K562 (cell line): ENCODE measurements at regions not wholly inside any gene's neighbourhood (a gene's known extent, or its start where the extent isn't known, plus 50 kb on each side); places are given as distances from the start of the nearest gene placed in this dataset.

Experiments
- ATAC-seq: fragments of 200-7000 bp; cut with Tn5 transposase; 3 replicates; pipeline ENCODE4 v1.9.1; 2020; ENCODE audit warnings: moderate library complexity
- BruUV-seq: library from RNA; stranded (reverse); fragments of 400-500 nt; replicated peaks from 2 replicates; lab custom pipeline; 2021; lab: Mats Ljungman, UMichigan
- CTCF ChIA-PET: fragments of 300-600 bp; formaldehyde crosslinking; extraction: SDS; loops from one replicate; lab custom pipeline; 2021; ENCODE audit warnings: low intra/inter-chr PET ratio; lab: Yijun Ruan, JAX
- POLR2A ChIA-PET: fragments of 300-600, 350-650 bp; sonication (Branson Sonifier 250); formaldehyde crosslinking; extraction: SDS; loops from one replicate; lab custom pipeline; 2021; ENCODE audit warnings: antibody characterized with exemption, inconsistent platforms; lab: Yijun Ruan, JAX
- DNase-seq, 4 experiments: peaks; one replicate each; pipeline versions ENCODE4 v3.0.0 to v3.0.0-alpha.2; 2011 to 2018; ENCODE audit warnings: low spot score in 3 of 4, mixed read lengths in 3 of 4; ENCODE audit errors: extremely low read depth in 1 of 4
- FAIRE-seq: peaks from 2 replicates; lab custom pipeline; 2011; peaks lifted over from hg19 to GRCh38; lab: Jason Lieb, UNC
- H2AFZ ChIP-seq: 2 replicates; pipeline ENCODE4 v1.6.0; 2011; ENCODE audit warnings: low read depth, low read length, control low read depth, inconsistent platforms
- H3K27ac ChIP-seq: fragments of 200-600 bp; 3 replicates; pipeline ENCODE4 v1.8.0; 2011; ENCODE audit warnings: low read depth, mild to moderate bottlenecking, control low read depth, inconsistent platforms, low read length, moderate library complexity, mixed read lengths; ENCODE audit errors: extremely low read depth
- H3K27me3 ChIP-seq, 2 experiments: fragments of 300-600 bp in 1 of 2; 2 replicates in 1 of 2; 3 replicates in 1 of 2; pipeline versions ENCODE4 v1.6.0 to v1.8.0; 2011; ENCODE audit warnings: inconsistent platforms in 2 of 2, low read length in 2 of 2, mild to moderate bottlenecking in 1 of 2, mixed read lengths in 1 of 2, moderate library complexity in 1 of 2; ENCODE audit not compliant: control insufficient read depth in 2 of 2, insufficient read depth in 2 of 2
- H3K36me3 ChIP-seq: fragments of 300-600 bp; 3 replicates; pipeline ENCODE4 v1.8.0; 2011; ENCODE audit warnings: mild to moderate bottlenecking, low read length, inconsistent platforms; ENCODE audit not compliant: control insufficient read depth, insufficient read depth
- H3K4me1 ChIP-seq, 2 experiments: fragments of 200-600 bp in 1 of 2; replicated peaks in 1 of 2; 2 replicates in 1 of 2; 3 replicates in 1 of 2; pipeline versions ENCODE4 v1.5.1 to v1.8.0; 2011; ENCODE audit warnings: inconsistent platforms in 2 of 2, low read length in 2 of 2, mild to moderate bottlenecking in 1 of 2, mixed read lengths in 1 of 2, moderate library complexity in 1 of 2; ENCODE audit not compliant: control insufficient read depth in 2 of 2, insufficient read depth in 2 of 2
- H3K4me2 ChIP-seq: 2 replicates; pipeline ENCODE4 v1.6.1; 2011; ENCODE audit warnings: low read length, control low read depth, inconsistent platforms, mixed read lengths; ENCODE audit not compliant: insufficient read depth
- H3K4me3 ChIP-seq: fragments of 200-600 bp; sonication (generic), shearing (Covaris generic); 2 replicates; pipeline ENCODE4 v1.5.1; 2016; ENCODE audit warnings: control low read depth, inconsistent platforms
- H3K79me2 ChIP-seq: fragments of 200-600 bp; 3 replicates; pipeline ENCODE4 v1.8.0; 2011; ENCODE audit warnings: low read length, inconsistent platforms; ENCODE audit not compliant: control insufficient read depth, insufficient read depth
- H3K9ac ChIP-seq, 2 experiments: 2 replicates each; pipeline versions ENCODE4 v1.6.0 to v1.6.1; 2011; ENCODE audit warnings: low read depth in 2 of 2, low read length in 2 of 2, control low read depth in 1 of 2, inconsistent platforms in 1 of 2, mild to moderate bottlenecking in 1 of 2, mixed read lengths in 1 of 2; ENCODE audit not compliant: insufficient read depth in 1 of 2
- H3K9me1 ChIP-seq: one replicate; pipeline ENCODE4 v1.6.0; 2011; ENCODE audit warnings: inconsistent platforms, mild to moderate bottlenecking, low read length, moderate library complexity; ENCODE audit not compliant: control insufficient read depth, insufficient read depth
- H3K9me3 ChIP-seq: replicated peaks from 2 replicates; pipeline ENCODE4 v1.5.1; 2011; ENCODE audit warnings: low read depth, low read length, inconsistent platforms; ENCODE audit not compliant: control insufficient read depth, insufficient read depth
- H4K20me1 ChIP-seq: replicated peaks from 2 replicates; pipeline ENCODE4 v1.6.1; 2011; ENCODE audit warnings: low read length, inconsistent platforms, mixed read lengths; ENCODE audit not compliant: control insufficient read depth, insufficient read depth
- E2F3 ChIP-seq: fragments of 250-450 bp; sonication (Bioruptor Pico); IDR thresholded peaks from 2 replicates; pipeline ENCODE4 v1.4.0; 2020; ENCODE audit warnings: mild to moderate bottlenecking
- HNRNPL ChIP-seq: fragments of 200-400 bp; formaldehyde crosslinking; IDR thresholded peaks from 2 replicates; pipeline ENCODE4 v1.6.1; 2017; ENCODE audit warnings: low read depth, mild to moderate bottlenecking, low read length
- MEIS2 ChIP-seq: fragments of 450-650 bp; IDR thresholded peaks from 2 replicates; pipeline ENCODE4 v1.6.1; 2014; ENCODE audit warnings: mild to moderate bottlenecking; ENCODE audit not compliant: partially characterized antibody
- SRSF7 ChIP-seq: fragments of 200-400 bp; formaldehyde crosslinking; optimal IDR thresholded peaks from 2 replicates; pipeline ENCODE3; 2017; ENCODE audit warnings: mild to moderate bottlenecking, low read depth, low read length
- ZKSCAN1 ChIP-seq: fragments of 150-350 bp; IDR thresholded peaks from 2 replicates; pipeline ENCODE4 v1.6.1; 2016; ENCODE audit warnings: low read depth, low read length
- ZKSCAN8 ChIP-seq: fragments of 200-800 bp; sonication (Bioruptor generic); IDR thresholded peaks from 2 replicates; pipeline ENCODE4 v1.6.1; 2016; ENCODE audit warnings: missing genetic modification characterization, missing compliant biosample characterization
- WGBS: fragments of 100-300 bp; shearing (Covaris generic); methylation state at CpG from one replicate; pipeline ENCODE4 v1.1.6; 2016; ENCODE audit warnings: low coverage, mixed read lengths; ENCODE audit not compliant: insufficient coverage; ENCODE audit errors: missing lambda C conversion rate; 5-methylcytosine and 5-hydroxymethylcytosine counted together
- in situ Hi-C: fragments of 300-500 bp; cut with MboI; formaldehyde crosslinking; loops from 4 replicates; pipeline ENCODE4 v1.15.0; 2018; ENCODE audit warnings: inconsistent platforms, mixed read lengths
- intact Hi-C: fragments of 100-400 bp; cut with micrococcal nuclease; formaldehyde crosslinking; loops from 2 replicates; pipeline ENCODE4 v1.14.2; 2022
- TF ChIP-seq, protein P1 (sequence below): fragments of 250-450 bp; sonication (Bioruptor Pico); IDR thresholded peaks from 2 replicates; pipeline ENCODE4 v1.8.0; 2021; ENCODE audit warnings: mild to moderate bottlenecking, moderate library complexity
- TF ChIP-seq, protein P2 (sequence below): sonication (generic); formaldehyde crosslinking; IDR thresholded peaks from 2 replicates; pipeline ENCODE4 v1.8.1; 2023; ENCODE audit warnings: mild to moderate bottlenecking, missing genetic modification reagents, moderate library complexity

- H4K20me1 ChIP-seq, result no peaks in the 10 kb centered on the region
- no peaks in the 10 kb centered on the region for H3K27me3 ChIP-seq
- H3K4me3 ChIP-seq, result no peak overlapping the region
- CTCF ChIA-PET, result no interaction called here
- BruUV-seq, result no TSS peak
- H3K4me2 ChIP-seq, result no peak overlapping the region
- no peak for TF ChIP-seq ZKSCAN8
- TF ChIP-seq ZKSCAN1, result no peak
- TF ChIP-seq, protein P1, sequence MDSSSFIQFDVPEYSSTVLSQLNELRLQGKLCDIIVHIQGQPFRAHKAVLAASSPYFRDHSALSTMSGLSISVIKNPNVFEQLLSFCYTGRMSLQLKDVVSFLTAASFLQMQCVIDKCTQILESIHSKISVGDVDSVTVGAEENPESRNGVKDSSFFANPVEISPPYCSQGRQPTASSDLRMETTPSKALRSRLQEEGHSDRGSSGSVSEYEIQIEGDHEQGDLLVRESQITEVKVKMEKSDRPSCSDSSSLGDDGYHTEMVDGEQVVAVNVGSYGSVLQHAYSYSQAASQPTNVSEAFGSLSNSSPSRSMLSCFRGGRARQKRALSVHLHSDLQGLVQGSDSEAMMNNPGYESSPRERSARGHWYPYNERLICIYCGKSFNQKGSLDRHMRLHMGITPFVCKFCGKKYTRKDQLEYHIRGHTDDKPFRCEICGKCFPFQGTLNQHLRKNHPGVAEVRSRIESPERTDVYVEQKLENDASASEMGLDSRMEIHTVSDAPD (CRISPR knock-in tag), result no peak
- TF ChIP-seq SRSF7, result no peak
- TF ChIP-seq, protein P2, sequence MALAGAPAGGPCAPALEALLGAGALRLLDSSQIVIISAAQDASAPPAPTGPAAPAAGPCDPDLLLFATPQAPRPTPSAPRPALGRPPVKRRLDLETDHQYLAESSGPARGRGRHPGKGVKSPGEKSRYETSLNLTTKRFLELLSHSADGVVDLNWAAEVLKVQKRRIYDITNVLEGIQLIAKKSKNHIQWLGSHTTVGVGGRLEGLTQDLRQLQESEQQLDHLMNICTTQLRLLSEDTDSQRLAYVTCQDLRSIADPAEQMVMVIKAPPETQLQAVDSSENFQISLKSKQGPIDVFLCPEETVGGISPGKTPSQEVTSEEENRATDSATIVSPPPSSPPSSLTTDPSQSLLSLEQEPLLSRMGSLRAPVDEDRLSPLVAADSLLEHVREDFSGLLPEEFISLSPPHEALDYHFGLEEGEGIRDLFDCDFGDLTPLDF (CRISPR knock-in tag), result no peak
- no peak for TF ChIP-seq HNRNPL
- no peak for TF ChIP-seq E2F3 (CRISPR knock-in tag)
- no peak for TF ChIP-seq MEIS2
- TF ChIP-seq, all 486 proteins: peak for 0
- no peak for ATAC-seq
- Histone ChIP-seq H3K9me3 (no peaks in the 10 kb centered on the region), H3K9ac (no peak overlapping the region), H3K27ac (no peak overlapping the region), H2AFZ (no peak overlapping the region), H3K36me3 (no peaks in the 10 kb centered on the region), H3K4me1 (no peaks in the 10 kb centered on the region), H3K79me2 (no peaks in the 10 kb centered on the region), H3K9me1 (no peaks in the 10 kb centered on the region)
- POLR2A ChIA-PET, result no interaction called here
- intact Hi-C loops (no loop called here), in situ Hi-C loops (no loop called here)
- WGBS, result 0% methylated on average over 2 of the region's 2 CpGs
- DNase-seq, result no peak
- FAIRE-seq, result no peak
Measured at GRCh38 chr1:55916481-55916880, 662.9 kb downstream of the PLPP3 start.
